Heart left ventricle (tissue), 16 donors: ENCODE measurements at regions not wholly inside any gene's neighbourhood (a gene's known extent, or its start where the extent isn't known, plus 50 kb on each side); places are given as distances from the start of the nearest gene placed in this dataset.

ENCODE experiments used
- ATAC-seq, 4 donors: fragments of 200-7000 bp; cut with Tn5 transposase; one replicate each; pipeline ENCODE4 v1.9.1; 2020 to 2022; ENCODE audit warnings: moderate library complexity in 4 of 4, mild to moderate bottlenecking in 3 of 4, moderate number of reproducible peaks in 1 of 4
- DNase-seq, 5 donors: peaks; one replicate each; pipeline ENCODE4 v3.0.0-alpha.2; 2020
- H3K27ac ChIP-seq, 12 donors: fragments of 200-600 bp; sonication (generic) in 4 of 12; one replicate each; pipeline versions ENCODE4 v1.5.0 to v1.8.0; 2016 to 2022; ENCODE audit warnings: mild to moderate bottlenecking in 2 of 12
- H3K27me3 ChIP-seq, 9 donors: fragments of 200-600 bp; sonication (generic) in 2 of 9; one replicate each; pipeline versions ENCODE4 v1.5.1 to v1.8.0; 2016 to 2022; ENCODE audit warnings: mild to moderate bottlenecking in 3 of 9
- H3K36me3 ChIP-seq, 9 donors: fragments of 200-600 bp; sonication (generic) in 2 of 9; one replicate each; pipeline versions ENCODE4 v1.5.0 to v1.8.0; 2018 to 2022; ENCODE audit warnings: mild to moderate bottlenecking in 2 of 9
- H3K4me1 ChIP-seq, 12 donors: fragments of 200-600 bp; sonication (generic) in 4 of 12; one replicate each; pipeline versions ENCODE4 v1.5.0 to v1.8.0; 2016 to 2022; ENCODE audit warnings: mild to moderate bottlenecking in 3 of 12
- H3K4me3 ChIP-seq, 12 donors: fragments of 200-600 bp; sonication (generic) in 4 of 12; one replicate each; pipeline versions ENCODE4 v1.5.0 to v1.8.0; 2017 to 2022; ENCODE audit warnings: mild to moderate bottlenecking in 9 of 12, moderate library complexity in 4 of 12
- H3K9me3 ChIP-seq, 12 donors: fragments of 200-600 bp; sonication (generic) in 4 of 12; one replicate each; pipeline versions ENCODE4 v1.5.0 to v1.8.0; 2016 to 2022; ENCODE audit warnings: mild to moderate bottlenecking in 1 of 12
- CTCF ChIP-seq, 12 donors: fragments of 200-600 bp; sonication (generic) in 4 of 12; IDR thresholded peaks; one replicate each; pipeline versions ENCODE4 v1.5.0 to v1.8.0; 2018 to 2022; ENCODE audit warnings: antibody characterized with exemption in 12 of 12, mild to moderate bottlenecking in 5 of 12
- POLR2A ChIP-seq, 2 donors: fragments of 450-650 bp; IDR thresholded peaks; one replicate each; pipeline ENCODE4 v1.6.1; 2017; ENCODE audit warnings: antibody characterized with exemption in 2 of 2, mild to moderate bottlenecking in 2 of 2, moderate library complexity in 2 of 2
- WGBS, 4 donors: extraction: QIAGEN DNeasy Blood & Tissue Kit in 2 of 4; methylation state at CpG; one replicate each; pipeline versions ENCODE4 v1.1.5 to v1.1.7; 2013 to 2018; 5-methylcytosine and 5-hydroxymethylcytosine counted together
- intact Hi-C, 10 donors: fragments of 100-400 bp; cut with DNase I; formaldehyde crosslinking; loops; one replicate each; pipeline versions ENCODE4 v1.11.1 to v1.14.2; 2022
- donor health status: ischemic (EF 13 %, LVEDD 7.1; RV severe dilation, severe dysfunction).
- donor health status: healthy with polysubstance abuse.
- donor health status: DM: no; HTN: yes; CAD: no.
- donor health status: DM: no; HTN: no; CAD: no.
- donor health status: ischemic (EF 25% LVEDD 6.9; RV normal size, moderate dysfunction).
- donor health status: ischemic (EF 25% LVEDD 5.7; RV mildly dilated, moderate dysfunction).
- donor health status: healthy.
- donor health status: DM: yes; HTN: yes; CAD: no.
- donor health status: ischemic (EF 35%, LVEDD 5.7; RV mildly dilated, moderate dysfunction).
- donor health status: nonischemic (EF 11% LVEDD 7.7; RV severe dilation, severe dysfunction).
- donor health status: DM: yes; HTN: yes; CAD: no.
- donor health status: PGD.
- donor health status: ischemic (EF 29% LVEDD 5.4; RV normal size, mild dysfunction).
- donor health status: nonischemic (EF 23%, LVEDD 6.1; RV moderate dilation, normal function).

- Histone ChIP-seq H3K27me3 (no peaks in the 10 kb centered on the region), H3K27ac (no peak overlapping the region), H3K36me3 (no peaks in the 10 kb centered on the region), H3K4me1 (peaks cover 0 to 6% (median 0%) of the 10 kb centered on the region in 12 donors), H3K4me3 (no peak overlapping the region), H3K9me3 (peaks cover 0 to 5% (median 0%) of the 10 kb centered on the region in 12 donors)
- intact Hi-C loops: loop anchor here in 2 of 10 donors (5.0 to 10.0 kb wide), 3 partner anchors 98 to 325 kb away; no protein-coding TSS in a partner anchor
- ATAC-seq: no peak
- no peak for DNase-seq
- 88 to 94% (median 89%) methylated on average over 11 to 16 of the region's 16 CpGs for WGBS, 4 donors
- TF ChIP-seq CTCF (IDR thresholded peaks at IDR 0.05): no peak
- TF ChIP-seq POLR2A (IDR thresholded peaks at IDR 0.05): no peak
Observed at GRCh38 chr20:57849521-57850215, 139.9 kb upstream of the PMEPA1 start.

- no peak overlapping the region for H3K27ac ChIP-seq
- 90 to 95% (median 92%) methylated on average over 3 to 4 of the region's 4 CpGs for WGBS, 4 donors
- peaks cover 0 to 6% (median 0%) of the 10 kb centered on the region in 12 donors for H3K4me1 ChIP-seq
- H3K36me3 ChIP-seq: no peaks in the 10 kb centered on the region
- H3K9me3 ChIP-seq: peaks cover 0 to 5% (median 0%) of the 10 kb centered on the region in 12 donors
- intact Hi-C loops: no loop called here
- H3K4me3 ChIP-seq: no peak overlapping the region
- H3K27me3 ChIP-seq: no peaks in the 10 kb centered on the region
- no peak for ATAC-seq
- no peak for TF ChIP-seq CTCF (IDR thresholded peaks at IDR 0.05)
- no peak for TF ChIP-seq POLR2A (IDR thresholded peaks at IDR 0.05)
- DNase-seq: no peak
Observed at GRCh38 chr20:57849121-57849520, 139.3 kb upstream of the PMEPA1 start.

- intact Hi-C loops: no loop called here
- Histone ChIP-seq H3K4me3 (no peak overlapping the region), H3K27ac (no peak overlapping the region), H3K9me3 (peaks cover 0 to 5% (median 0%) of the 10 kb centered on the region in 12 donors), H3K27me3 (no peaks in the 10 kb centered on the region), H3K4me1 (peaks cover 0 to 6% (median 0%) of the 10 kb centered on the region in 12 donors), H3K36me3 (no peaks in the 10 kb centered on the region)
- TF ChIP-seq CTCF (IDR thresholded peaks at IDR 0.05) (no peak), POLR2A (IDR thresholded peaks at IDR 0.05) (no peak)
- ATAC-seq (no peak), DNase-seq (no peak)
Observed at GRCh38 chr20:57848282-57848681, 138.5 kb upstream of the PMEPA1 start.

GRCh38 chr20:57847104-57847503, 137.3 kb upstream of the PMEPA1 start:
- Histone ChIP-seq H3K27ac (no peak overlapping the region), H3K36me3 (no peaks in the 10 kb centered on the region), H3K27me3 (no peaks in the 10 kb centered on the region), H3K9me3 (peaks cover 0 to 5% (median 0%) of the 10 kb centered on the region in 12 donors), H3K4me3 (no peak overlapping the region), H3K4me1 (peaks cover 0 to 4% (median 0%) of the 10 kb centered on the region in 12 donors)
- ATAC-seq: no peak
- TF ChIP-seq CTCF (IDR thresholded peaks at IDR 0.05) (no peak), POLR2A (IDR thresholded peaks at IDR 0.05) (no peak)
- intact Hi-C loops: no loop called here
- no peak for DNase-seq
